H1 (cell line): ENCODE measurements at regions not wholly inside any gene's neighbourhood (a gene's known extent, or its start where the extent isn't known, plus 50 kb on each side); places are given as distances from the start of the nearest gene placed in this dataset.

Experiments used
- CTCF ChIA-PET: fragments of 300-600 bp; sonication (Branson Sonifier 250); formaldehyde crosslinking; loops from one replicate; lab custom pipeline; 2021; ENCODE audit not compliant: partially characterized antibody; lab: Charles Lee
- POLR2A ChIA-PET: fragments of 300-600 bp; sonication (Branson Sonifier 250); formaldehyde crosslinking; loops from one replicate; lab custom pipeline; 2021; ENCODE audit warnings: inconsistent platforms; ENCODE audit not compliant: partially characterized antibody; lab: Charles Lee
- DNase-seq, 2 experiments: peaks; one replicate each; pipeline versions ENCODE4 v3.0.0 to v3.0.0-alpha.2; 2010 to 2022; ENCODE audit warnings: low spot score in 2 of 2, low read depth in 1 of 2, mixed read lengths in 1 of 2
- FAIRE-seq: peaks from 2 replicates; lab custom pipeline; 2011; peaks lifted over from hg19 to GRCh38; lab: Jason Lieb, UNC
- H2AFZ ChIP-seq: 2 replicates; pipeline ENCODE4 v1.8.1; 2012; ENCODE audit warnings: low read length, inconsistent platforms
- H2AK5ac ChIP-seq: 2 replicates; pipeline ENCODE4 v1.6.1; 2013; ENCODE audit warnings: low read depth, low read length
- H2BK120ac ChIP-seq: replicated peaks from 2 replicates; pipeline ENCODE3; 2013; ENCODE audit warnings: low read depth, low read length, inconsistent platforms
- H2BK12ac ChIP-seq: 2 replicates; pipeline ENCODE4 v1.6.1; 2013; ENCODE audit warnings: low read depth, low read length
- H2BK15ac ChIP-seq: 2 replicates; pipeline ENCODE4 v1.6.1; 2013; ENCODE audit warnings: low read length
- H2BK20ac ChIP-seq: 2 replicates; pipeline ENCODE4 v1.6.1; 2013; ENCODE audit warnings: low read length
- H2BK5ac ChIP-seq: 2 replicates; pipeline ENCODE4 v1.6.1; 2013; ENCODE audit warnings: low read depth, low read length
- H3K14ac ChIP-seq: 2 replicates; pipeline ENCODE4 v1.6.1; 2013; ENCODE audit warnings: inconsistent platforms; ENCODE audit not compliant: insufficient read length
- H3K18ac ChIP-seq: 2 replicates; pipeline ENCODE4 v1.6.1; 2013; ENCODE audit warnings: low read length; ENCODE audit errors: extremely low read depth
- H3K23ac ChIP-seq: 2 replicates; pipeline ENCODE4 v1.6.1; 2013; ENCODE audit warnings: inconsistent platforms; ENCODE audit not compliant: insufficient read length
- H3K23me2 ChIP-seq: 2 replicates; pipeline ENCODE4 v1.6.1; 2013; ENCODE audit warnings: low read depth, low read length
- H3K27ac ChIP-seq: 2 replicates; pipeline ENCODE4 v1.6.1; 2011; ENCODE audit warnings: low read depth, low read length, inconsistent platforms
- H3K27me3 ChIP-seq, 4 experiments: replicated peaks in 1 of 4; 1 replicate in 1 of 4; 2 replicates in 3 of 4; pipeline versions ENCODE4 v1.6.1 to v1.8.1; 2011 to 2013; ENCODE audit warnings: low read length in 3 of 4, mild to moderate bottlenecking in 3 of 4, inconsistent platforms in 2 of 4, mixed read lengths in 2 of 4, moderate library complexity in 1 of 4; ENCODE audit not compliant: control insufficient read depth in 3 of 4, insufficient read depth in 3 of 4; ENCODE audit errors: extremely low read depth in 1 of 4
- H3K36me3 ChIP-seq, 4 experiments: 2 replicates each; pipeline versions ENCODE4 v1.6.1 to v1.8.1; 2011 to 2013; ENCODE audit warnings: mild to moderate bottlenecking in 4 of 4, low read length in 3 of 4, moderate library complexity in 2 of 4, control low read depth in 1 of 4, inconsistent platforms in 1 of 4; ENCODE audit not compliant: insufficient read depth in 4 of 4, control insufficient read depth in 2 of 4
- H3K4ac ChIP-seq: replicated peaks from 2 replicates; pipeline ENCODE3; 2013; ENCODE audit warnings: low read length, low read depth, mixed read lengths, inconsistent platforms; ENCODE audit not compliant: insufficient read length
- H3K4me1 ChIP-seq, 4 experiments: replicated peaks in 1 of 4; 1 replicate in 1 of 4; 2 replicates in 3 of 4; pipeline versions ENCODE4 v1.6.1 to v1.8.1; 2011 to 2013; ENCODE audit warnings: low read length in 3 of 4, inconsistent platforms in 2 of 4, mixed read lengths in 1 of 4; ENCODE audit not compliant: insufficient read depth in 4 of 4, control insufficient read depth in 3 of 4
- H3K4me2 ChIP-seq, 2 experiments: 2 replicates each; pipeline versions ENCODE4 v1.6.1 to v1.8.1; 2011 to 2013; ENCODE audit warnings: low read depth in 2 of 2, low read length in 2 of 2, control low read depth in 1 of 2, inconsistent platforms in 1 of 2, mild to moderate bottlenecking in 1 of 2; ENCODE audit not compliant: insufficient read depth in 1 of 2
- H3K4me3 ChIP-seq, 4 experiments: fragments of 200-600, 300-600 bp in 1 of 4; sonication (generic), shearing (Covaris generic), sonication (Bioruptor Twin) in 1 of 4; 2 replicates each; pipeline versions ENCODE4 v1.5.1 to v1.8.1; 2011 to 2016; ENCODE audit warnings: low read length in 4 of 4, low read depth in 3 of 4, control low read depth in 2 of 4, inconsistent platforms in 2 of 4, mild to moderate bottlenecking in 2 of 4, mixed read lengths in 1 of 4, moderate library complexity in 1 of 4; ENCODE audit not compliant: insufficient read depth in 2 of 4; ENCODE audit errors: extremely low read depth in 1 of 4
- H3K56ac ChIP-seq: replicated peaks from 2 replicates; pipeline ENCODE3; 2013; ENCODE audit warnings: low read depth, mild to moderate bottlenecking, mixed read lengths, low read length, inconsistent platforms; ENCODE audit not compliant: insufficient read length
- H3K79me1 ChIP-seq: 2 replicates; pipeline ENCODE4 v1.6.1; 2013; ENCODE audit warnings: low read depth, low read length, control low read depth
- H3K79me2 ChIP-seq, 2 experiments: 2 replicates each; pipeline versions ENCODE4 v1.6.1 to v1.8.1; 2012 to 2013; ENCODE audit warnings: low read length in 2 of 2, mild to moderate bottlenecking in 2 of 2, inconsistent platforms in 1 of 2; ENCODE audit not compliant: insufficient read depth in 2 of 2, control insufficient read depth in 1 of 2
- H3K9ac ChIP-seq, 4 experiments: replicated peaks in 1 of 4; 1 replicate in 1 of 4; 2 replicates in 3 of 4; pipeline versions ENCODE4 v1.6.1 to v1.8.1; 2011 to 2013; ENCODE audit warnings: low read depth in 3 of 4, low read length in 3 of 4, control low read depth in 2 of 4, mild to moderate bottlenecking in 2 of 4, moderate library complexity in 2 of 4, inconsistent platforms in 1 of 4; ENCODE audit errors: extremely low read depth in 1 of 4
- H3K9me3 ChIP-seq, 2 experiments: 2 replicates each; pipeline versions ENCODE4 v1.6.1 to v1.8.1; 2012 to 2013; ENCODE audit warnings: mild to moderate bottlenecking in 2 of 2, moderate library complexity in 2 of 2, control low read depth in 1 of 2, inconsistent platforms in 1 of 2, low read depth in 1 of 2, low read length in 1 of 2, mixed read lengths in 1 of 2; ENCODE audit not compliant: insufficient read depth in 2 of 2
- H4K20me1 ChIP-seq, 2 experiments: replicated peaks in 1 of 2; 2 replicates each; pipeline versions ENCODE3 to v1.8.1; 2011 to 2013; ENCODE audit warnings: inconsistent platforms in 2 of 2, low read length in 2 of 2, mild to moderate bottlenecking in 1 of 2; ENCODE audit not compliant: insufficient read depth in 2 of 2, control insufficient read depth in 1 of 2
- H4K5ac ChIP-seq: 2 replicates; pipeline ENCODE4 v1.6.1; 2013; ENCODE audit warnings: low read length, low read depth, mixed read lengths, inconsistent platforms; ENCODE audit not compliant: insufficient read length
- H4K8ac ChIP-seq: 2 replicates; pipeline ENCODE4 v1.8.0; 2013; ENCODE audit warnings: mild to moderate bottlenecking, moderate library complexity, low read length, inconsistent platforms; ENCODE audit not compliant: insufficient read depth; ENCODE audit errors: extremely low read depth
- H4K91ac ChIP-seq: replicated peaks from 2 replicates; pipeline ENCODE3; 2013; ENCODE audit warnings: low read length, mixed read lengths, inconsistent platforms; ENCODE audit not compliant: insufficient read length
- ATF2 ChIP-seq: IDR thresholded peaks from 2 replicates; pipeline ENCODE4 v1.6.1; 2012; ENCODE audit warnings: low read length, inconsistent platforms
- CHD1 ChIP-seq: IDR thresholded peaks from 2 replicates; pipeline ENCODE4 v1.6.1; 2012; ENCODE audit warnings: low read depth, low read length, improper control_type of control experiment
- EZH2 ChIP-seq: fragments of 200-600 bp; sonication (generic); IDR thresholded peaks from 2 replicates; pipeline ENCODE4 v1.7.1; 2012; ENCODE audit warnings: low read depth, mild to moderate bottlenecking, moderate library complexity, low read length, inconsistent platforms; ENCODE audit not compliant: severe bottlenecking
- FOSL1 ChIP-seq: IDR thresholded peaks from 2 replicates; pipeline ENCODE4 v1.6.1; 2011; ENCODE audit warnings: mild to moderate bottlenecking, low read depth, low read length, moderate library complexity; ENCODE audit not compliant: insufficient read depth
- KDM4A ChIP-seq: IDR thresholded peaks from one replicate; pipeline ENCODE4 v1.7.1; 2012; ENCODE audit warnings: low read depth, mild to moderate bottlenecking, moderate library complexity, low read length, inconsistent platforms; ENCODE audit not compliant: severe bottlenecking
- POU5F1 ChIP-seq: IDR thresholded peaks from 2 replicates; pipeline ENCODE4 v1.6.1; 2011; ENCODE audit warnings: low read depth, mild to moderate bottlenecking, low read length, moderate library complexity
- RAD21 ChIP-seq, 2 experiments: IDR thresholded peaks in 1 of 2; conservative IDR thresholded peaks in 1 of 2; 2 replicates each; pipeline ENCODE4 v1.6.1; 2011; ENCODE audit warnings: low read depth in 2 of 2, low read length in 2 of 2, improper control_type of control experiment in 1 of 2, inconsistent platforms in 1 of 2, mild to moderate bottlenecking in 1 of 2, moderate library complexity in 1 of 2
- SIX5 ChIP-seq: IDR thresholded peaks from 2 replicates; pipeline ENCODE4 v1.6.1; 2011; ENCODE audit warnings: mild to moderate bottlenecking, low read depth, low read length
- SP1 ChIP-seq: IDR thresholded peaks from 2 replicates; pipeline ENCODE4 v1.6.1; 2011; ENCODE audit warnings: low read depth, low read length
- TAF1 ChIP-seq: IDR thresholded peaks from 2 replicates; pipeline ENCODE4 v1.6.1; 2011; ENCODE audit warnings: mild to moderate bottlenecking, low read depth, low read length
- TCF12 ChIP-seq: IDR thresholded peaks from 2 replicates; pipeline ENCODE4 v1.6.1; 2011; ENCODE audit warnings: low read depth, mild to moderate bottlenecking, low read length
- WGBS, 2 experiments: shearing (Covaris generic) in 1 of 2; methylation state at CpG; one replicate each; pipeline versions ENCODE4 v1.1.6 to v1.1.7; 2013 to 2015; ENCODE audit warnings: low lambda C conversion rate in 2 of 2, mixed read lengths in 2 of 2, inconsistent platforms in 1 of 2, low coverage in 1 of 2, missing lambda C conversion rate in 1 of 2; ENCODE audit not compliant: insufficient replicate concordance in 2 of 2, insufficient coverage in 1 of 2, insufficient read length in 1 of 2; ENCODE audit errors: extremely low coverage in 1 of 2, missing lambda C conversion rate in 1 of 2; 5-methylcytosine and 5-hydroxymethylcytosine counted together

DNA sequence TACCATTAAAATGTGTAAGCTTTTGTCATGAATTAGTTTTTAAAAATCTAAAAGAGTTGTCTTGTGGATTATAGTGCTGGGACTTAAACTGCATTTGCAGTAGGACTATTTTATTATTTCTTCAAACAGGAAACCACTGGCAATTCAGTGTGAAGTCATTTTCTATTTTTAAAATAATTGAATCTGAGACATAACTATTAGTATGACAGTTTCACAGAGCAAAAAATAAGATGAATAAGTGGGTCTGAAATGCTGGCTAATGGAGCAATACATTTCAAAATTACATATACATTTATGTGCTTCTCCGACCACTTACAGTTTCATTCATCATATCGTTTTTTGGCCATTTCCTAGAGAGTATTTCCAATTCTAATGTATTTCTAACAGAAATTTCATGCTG lies 75.3 kb upstream of the RAPGEF2 start:
- Histone ChIP-seq H3K56ac (no peak overlapping the region), H3K23ac (no peak overlapping the region), H4K20me1 (no peaks in the 10 kb centered on the region), H2BK15ac (no peak overlapping the region), H3K79me1 (no peaks in the 10 kb centered on the region), H3K4ac (no peak overlapping the region), H3K36me3 (no peaks in the 10 kb centered on the region; a peak in 1 of 8 replicates), H3K4me1 (peaks cover 5 to 19% (median 10%) of the 10 kb centered on the region in 4 experiments; a peak in 6 of 7 replicates), H3K79me2 (no peaks in the 10 kb centered on the region), H3K23me2 (no peaks in the 10 kb centered on the region), H3K9ac (no peak overlapping the region), H3K4me2 (no peak overlapping the region), H4K5ac (no peak overlapping the region), H4K8ac (no peak overlapping the region)
- WGBS, 2 experiments, result 95% methylated on average over 2 of the region's 2 CpGs; no CpG with 5 or more reads in 1 of the 2 experiments
- POLR2A ChIA-PET, result no interaction called here
- FAIRE-seq, result no peak
- CTCF ChIA-PET, result no interaction called here
- TF ChIP-seq ATF2 (no peak), KDM4A (no peak), CHD1 (no peak), TAF1 (no peak), EZH2 (no peak), FOSL1 (no peak), RAD21 (IDR thresholded peaks at IDR 0.05 in 1 of 2, conservative IDR thresholded peaks at IDR 0.05 in 1 of 2; ENCODE audit: low read depth in 2 of 2, low read length in 2 of 2) (no peak), TCF12 (no peak), SP1 (no peak), SIX5 (no peak), POU5F1 (no peak)
- TF ChIP-seq, all 59 proteins: peak for 0
- no peak overlapping the region for H3K14ac ChIP-seq
- H2AFZ ChIP-seq, result no peak overlapping the region
- H3K27ac ChIP-seq, result no peak overlapping the region
- no peak overlapping the region for H2BK12ac ChIP-seq
- DNase-seq, result no peak
- no peaks in the 10 kb centered on the region for H3K27me3 ChIP-seq
- no peak overlapping the region for H3K18ac ChIP-seq
- no peak overlapping the region for H4K91ac ChIP-seq
- no peak overlapping the region for H2BK20ac ChIP-seq
- no peak overlapping the region for H2BK120ac ChIP-seq
- no peak overlapping the region for H2BK5ac ChIP-seq
- no peak overlapping the region for H2AK5ac ChIP-seq
- no peaks in the 10 kb centered on the region for H3K9me3 ChIP-seq
- no peak overlapping the region for H3K4me3 ChIP-seq
